CD4-positive, alpha-beta T cell treated with Interleukin-17A for 1 hour (primary cell): ENCODE measurements at regions not wholly inside any gene's neighbourhood (a gene's known extent, or its start where the extent isn't known, plus 50 kb on each side); places are given as distances from the start of the nearest gene placed in this dataset.
"Not testable (repeated sequence)": the region's sequence is repeated elsewhere in the genome, so short reads cannot be mapped to it uniquely, and the experiment has no call there.

ENCODE experiments used
- DNase-seq: peaks from one replicate; pipeline ENCODE4 v3.0.0-alpha.2; 2020

GRCh38 chr10:62666275-62666674 lies 138.2 kb upstream of the ADO start:
- DNase-seq: no peak

- DNase-seq: no peak
Measured at GRCh38 chr10:62669341-62669740, 135.2 kb upstream of the ADO start.

- no peak for DNase-seq
Measured at GRCh38 chr10:62671104-62671503, 133.4 kb upstream of the ADO start.

- DNase-seq: peak; percentile 75
Measured at GRCh38 chr10:62681211-62681940, 123.1 kb upstream of the ADO start.

- DNase-seq: no peak
Measured at GRCh38 chr10:62684911-62685310, 119.6 kb upstream of the ADO start.

GRCh38 chr10:62687230-62687748 lies 117.2 kb upstream of the ADO start:
- no peak for DNase-seq

GRCh38 chr10:62688971-62689700 lies 115.4 kb upstream of the ADO start:
- no peak for DNase-seq

- DNase-seq: peak; percentile 64
Measured at GRCh38 chr10:62689712-62690111, 114.8 kb upstream of the ADO start.

GRCh38 chr10:62690703-62691102 lies 113.8 kb upstream of the ADO start:
- DNase-seq: peak; percentile 47

- DNase-seq: peak; percentile 10
Measured at GRCh38 chr10:62691336-62691735, 113.2 kb upstream of the ADO start.

GRCh38 chr10:62692085-62692484 lies 112.4 kb upstream of the ADO start:
- no peak for DNase-seq

GRCh38 chr10:62693306-62693705 lies 111.2 kb upstream of the ADO start:
- DNase-seq: no peak

GRCh38 chr10:62694537-62695126 lies 109.9 kb upstream of the ADO start:
- DNase-seq: peak; percentile 39

GRCh38 chr10:62696798-62697197 lies 107.7 kb upstream of the ADO start:
- peak; percentile 16 for DNase-seq

GRCh38 chr10:62699148-62699547 lies 105.4 kb upstream of the ADO start:
- no peak for DNase-seq

- not testable (repeated sequence) for DNase-seq
Measured at GRCh38 chr10:62704121-62704520, 100.4 kb upstream of the ADO start.

GRCh38 chr10:62705789-62706188 lies 98.7 kb upstream of the ADO start:
- no peak for DNase-seq

- DNase-seq: no peak
Measured at GRCh38 chr10:62707810-62708209, 96.7 kb upstream of the ADO start.

GRCh38 chr10:62708569-62708968 lies 96.0 kb upstream of the ADO start:
- no peak for DNase-seq

- DNase-seq: no peak
Measured at GRCh38 chr10:62709200-62709599, 95.3 kb upstream of the ADO start.

GRCh38 chr10:62710182-62710581 lies 94.3 kb upstream of the ADO start:
- DNase-seq: no peak

GRCh38 chr10:62715383-62715782 lies 89.1 kb upstream of the ADO start:
- no peak for DNase-seq

GRCh38 chr10:62718585-62718984 lies 85.9 kb upstream of the ADO start:
- DNase-seq: no peak

GRCh38 chr10:62719061-62719460 lies 85.5 kb upstream of the ADO start:
- no peak for DNase-seq
